Body of pancreas (tissue), 4 donors: ENCODE measurements at regions not wholly inside any gene's neighbourhood (a gene's known extent, or its start where the extent isn't known, plus 50 kb on each side); places are given as distances from the start of the nearest gene placed in this dataset.

Experiments used
- CTCF ChIP-seq, 7 experiments: fragments of 450-650 bp in 4 of 7; fragments of 200-600 bp in 3 of 7; sonication (generic) in 3 of 7; IDR thresholded peaks; one replicate each; pipeline ENCODE4 v1.5.1; 2016 to 2019; ENCODE audit warnings: antibody characterized with exemption in 7 of 7
- POLR2A ChIP-seq, 3 donors: fragments of 450-650 bp; IDR thresholded peaks; one replicate each; pipeline ENCODE4 v1.6.1; 2016; ENCODE audit warnings: antibody characterized with exemption in 3 of 3, mild to moderate bottlenecking in 2 of 3

DNA sequence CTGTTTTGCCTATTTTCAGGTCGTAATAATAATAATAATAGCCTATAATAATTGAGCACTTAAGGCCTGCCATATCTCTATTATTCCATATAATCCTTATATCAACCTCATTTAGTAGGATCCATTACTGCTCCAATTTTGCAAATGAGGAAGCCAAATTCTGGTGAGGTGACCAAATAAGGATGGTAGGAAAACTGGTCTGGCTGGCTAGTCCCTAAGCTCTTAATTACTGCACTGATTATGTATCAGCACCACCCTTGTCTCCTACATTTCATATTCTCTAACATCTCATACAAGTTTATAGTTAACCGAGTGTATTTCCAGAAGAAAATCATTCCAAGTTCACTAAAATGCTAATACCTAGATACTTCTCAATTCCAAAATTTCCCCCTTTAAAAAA, 166.5 kb upstream of the RGMB start:
- TF ChIP-seq CTCF (IDR thresholded peaks at IDR 0.05): no peak
- TF ChIP-seq POLR2A (IDR thresholded peaks at IDR 0.05): no peak
